GM10248 (cell line): ENCODE measurements at regions not wholly inside any gene's neighbourhood (a gene's known extent, or its start where the extent isn't known, plus 50 kb on each side); places are given as distances from the start of the nearest gene placed in this dataset.

Source experiments
- CTCF ChIA-PET: fragments of 300-600 bp; sonication (Branson Sonifier 250); formaldehyde crosslinking; extraction: SDS; loops from one replicate; lab custom pipeline; 2021; ENCODE audit warnings: antibody characterized with exemption; lab: Yijun Ruan, JAX
- POLR2A ChIA-PET: fragments of 350-650 bp; sonication (Branson Sonifier 250); formaldehyde crosslinking; extraction: SDS; loops from one replicate; lab custom pipeline; 2020; ENCODE audit warnings: antibody characterized with exemption; lab: Yijun Ruan, JAX
- DNase-seq: peaks from one replicate; pipeline ENCODE4 v3.0.0; 2012; ENCODE audit errors: extremely low spot score
- TF ChIP-seq, protein P1 (sequence below): IDR thresholded peaks from 2 replicates; pipeline ENCODE4 v1.5.1; 2012; ENCODE audit warnings: mild to moderate bottlenecking, low read depth; ENCODE audit errors: extremely low read depth, missing control alignments, control extremely low read depth

GRCh38 chr4:126772662-126773061, 860.1 kb upstream of the INTU start:
- ChIA-PET CTCF (no interaction called here), POLR2A (no interaction called here)
- TF ChIP-seq, protein P1, sequence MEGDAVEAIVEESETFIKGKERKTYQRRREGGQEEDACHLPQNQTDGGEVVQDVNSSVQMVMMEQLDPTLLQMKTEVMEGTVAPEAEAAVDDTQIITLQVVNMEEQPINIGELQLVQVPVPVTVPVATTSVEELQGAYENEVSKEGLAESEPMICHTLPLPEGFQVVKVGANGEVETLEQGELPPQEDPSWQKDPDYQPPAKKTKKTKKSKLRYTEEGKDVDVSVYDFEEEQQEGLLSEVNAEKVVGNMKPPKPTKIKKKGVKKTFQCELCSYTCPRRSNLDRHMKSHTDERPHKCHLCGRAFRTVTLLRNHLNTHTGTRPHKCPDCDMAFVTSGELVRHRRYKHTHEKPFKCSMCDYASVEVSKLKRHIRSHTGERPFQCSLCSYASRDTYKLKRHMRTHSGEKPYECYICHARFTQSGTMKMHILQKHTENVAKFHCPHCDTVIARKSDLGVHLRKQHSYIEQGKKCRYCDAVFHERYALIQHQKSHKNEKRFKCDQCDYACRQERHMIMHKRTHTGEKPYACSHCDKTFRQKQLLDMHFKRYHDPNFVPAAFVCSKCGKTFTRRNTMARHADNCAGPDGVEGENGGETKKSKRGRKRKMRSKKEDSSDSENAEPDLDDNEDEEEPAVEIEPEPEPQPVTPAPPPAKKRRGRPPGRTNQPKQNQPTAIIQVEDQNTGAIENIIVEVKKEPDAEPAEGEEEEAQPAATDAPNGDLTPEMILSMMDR = no peak
- DNase-seq = no peak

- TF ChIP-seq, protein P1 = no peak
- CTCF ChIA-PET = interaction anchor here (0.8 kb wide), 1 partner anchor 10 kb away, joined by 3 read pairs; no protein-coding TSS in a partner anchor
- DNase-seq = no peak
- POLR2A ChIA-PET = no interaction called here
Measured at GRCh38 chr4:126775485-126776106, 857.2 kb upstream of the INTU start.

- TF ChIP-seq, protein P1 = no peak
- DNase-seq = no peak
- CTCF ChIA-PET = interaction anchor here (0.8 kb wide), 1 partner anchor 11 kb away, joined by 3 read pairs; no protein-coding TSS in a partner anchor
- POLR2A ChIA-PET = no interaction called here
Measured at GRCh38 chr4:126776361-126776760, 856.4 kb upstream of the INTU start.

GRCh38 chr4:126777649-126778048, 855.1 kb upstream of the INTU start:
- TF ChIP-seq, protein P1 = no peak
- ChIA-PET POLR2A (no interaction called here), CTCF (no interaction called here)
- no peak for DNase-seq

- DNase-seq = no peak
- ChIA-PET POLR2A (no interaction called here), CTCF (no interaction called here)
- TF ChIP-seq, protein P1 = no peak
Measured at GRCh38 chr4:126778348-126778747, 854.4 kb upstream of the INTU start.

GRCh38 chr4:126779001-126779400, 853.8 kb upstream of the INTU start:
- ChIA-PET POLR2A (no interaction called here), CTCF (no interaction called here)
- TF ChIP-seq, protein P1 = no peak
- DNase-seq = no peak
